H1 (cell line): ENCODE measurements at regions not wholly inside any gene's neighbourhood (a gene's known extent, or its start where the extent isn't known, plus 50 kb on each side); places are given as distances from the start of the nearest gene placed in this dataset.

Experiments used
- CTCF ChIA-PET: fragments of 300-600 bp; sonication (Branson Sonifier 250); formaldehyde crosslinking; loops from one replicate; lab custom pipeline; 2021; ENCODE audit not compliant: partially characterized antibody; lab: Charles Lee
- POLR2A ChIA-PET: fragments of 300-600 bp; sonication (Branson Sonifier 250); formaldehyde crosslinking; loops from one replicate; lab custom pipeline; 2021; ENCODE audit warnings: inconsistent platforms; ENCODE audit not compliant: partially characterized antibody; lab: Charles Lee
- DNase-seq, 2 experiments: peaks; one replicate each; pipeline versions ENCODE4 v3.0.0 to v3.0.0-alpha.2; 2010 to 2022; ENCODE audit warnings: low spot score in 2 of 2, low read depth in 1 of 2, mixed read lengths in 1 of 2
- FAIRE-seq: peaks from 2 replicates; lab custom pipeline; 2011; peaks lifted over from hg19 to GRCh38; lab: Jason Lieb, UNC
- H2AFZ ChIP-seq: 2 replicates; pipeline ENCODE4 v1.8.1; 2012; ENCODE audit warnings: low read length, inconsistent platforms
- H2AK5ac ChIP-seq: 2 replicates; pipeline ENCODE4 v1.6.1; 2013; ENCODE audit warnings: low read depth, low read length
- H2BK120ac ChIP-seq: replicated peaks from 2 replicates; pipeline ENCODE3; 2013; ENCODE audit warnings: low read depth, low read length, inconsistent platforms
- H2BK12ac ChIP-seq: 2 replicates; pipeline ENCODE4 v1.6.1; 2013; ENCODE audit warnings: low read depth, low read length
- H2BK15ac ChIP-seq: 2 replicates; pipeline ENCODE4 v1.6.1; 2013; ENCODE audit warnings: low read length
- H2BK20ac ChIP-seq: 2 replicates; pipeline ENCODE4 v1.6.1; 2013; ENCODE audit warnings: low read length
- H2BK5ac ChIP-seq: 2 replicates; pipeline ENCODE4 v1.6.1; 2013; ENCODE audit warnings: low read depth, low read length
- H3K14ac ChIP-seq: 2 replicates; pipeline ENCODE4 v1.6.1; 2013; ENCODE audit warnings: inconsistent platforms; ENCODE audit not compliant: insufficient read length
- H3K18ac ChIP-seq: 2 replicates; pipeline ENCODE4 v1.6.1; 2013; ENCODE audit warnings: low read length; ENCODE audit errors: extremely low read depth
- H3K23ac ChIP-seq: 2 replicates; pipeline ENCODE4 v1.6.1; 2013; ENCODE audit warnings: inconsistent platforms; ENCODE audit not compliant: insufficient read length
- H3K23me2 ChIP-seq: 2 replicates; pipeline ENCODE4 v1.6.1; 2013; ENCODE audit warnings: low read depth, low read length
- H3K27ac ChIP-seq: 2 replicates; pipeline ENCODE4 v1.6.1; 2011; ENCODE audit warnings: low read depth, low read length, inconsistent platforms
- H3K27me3 ChIP-seq, 4 experiments: replicated peaks in 1 of 4; 1 replicate in 1 of 4; 2 replicates in 3 of 4; pipeline versions ENCODE4 v1.6.1 to v1.8.1; 2011 to 2013; ENCODE audit warnings: low read length in 3 of 4, mild to moderate bottlenecking in 3 of 4, inconsistent platforms in 2 of 4, mixed read lengths in 2 of 4, moderate library complexity in 1 of 4; ENCODE audit not compliant: control insufficient read depth in 3 of 4, insufficient read depth in 3 of 4; ENCODE audit errors: extremely low read depth in 1 of 4
- H3K36me3 ChIP-seq, 4 experiments: 2 replicates each; pipeline versions ENCODE4 v1.6.1 to v1.8.1; 2011 to 2013; ENCODE audit warnings: mild to moderate bottlenecking in 4 of 4, low read length in 3 of 4, moderate library complexity in 2 of 4, control low read depth in 1 of 4, inconsistent platforms in 1 of 4; ENCODE audit not compliant: insufficient read depth in 4 of 4, control insufficient read depth in 2 of 4
- H3K4ac ChIP-seq: replicated peaks from 2 replicates; pipeline ENCODE3; 2013; ENCODE audit warnings: low read length, low read depth, mixed read lengths, inconsistent platforms; ENCODE audit not compliant: insufficient read length
- H3K4me1 ChIP-seq, 4 experiments: replicated peaks in 1 of 4; 1 replicate in 1 of 4; 2 replicates in 3 of 4; pipeline versions ENCODE4 v1.6.1 to v1.8.1; 2011 to 2013; ENCODE audit warnings: low read length in 3 of 4, inconsistent platforms in 2 of 4, mixed read lengths in 1 of 4; ENCODE audit not compliant: insufficient read depth in 4 of 4, control insufficient read depth in 3 of 4
- H3K4me2 ChIP-seq, 2 experiments: 2 replicates each; pipeline versions ENCODE4 v1.6.1 to v1.8.1; 2011 to 2013; ENCODE audit warnings: low read depth in 2 of 2, low read length in 2 of 2, control low read depth in 1 of 2, inconsistent platforms in 1 of 2, mild to moderate bottlenecking in 1 of 2; ENCODE audit not compliant: insufficient read depth in 1 of 2
- H3K4me3 ChIP-seq, 4 experiments: fragments of 200-600, 300-600 bp in 1 of 4; sonication (generic), shearing (Covaris generic), sonication (Bioruptor Twin) in 1 of 4; 2 replicates each; pipeline versions ENCODE4 v1.5.1 to v1.8.1; 2011 to 2016; ENCODE audit warnings: low read length in 4 of 4, low read depth in 3 of 4, control low read depth in 2 of 4, inconsistent platforms in 2 of 4, mild to moderate bottlenecking in 2 of 4, mixed read lengths in 1 of 4, moderate library complexity in 1 of 4; ENCODE audit not compliant: insufficient read depth in 2 of 4; ENCODE audit errors: extremely low read depth in 1 of 4
- H3K56ac ChIP-seq: replicated peaks from 2 replicates; pipeline ENCODE3; 2013; ENCODE audit warnings: low read depth, mild to moderate bottlenecking, mixed read lengths, low read length, inconsistent platforms; ENCODE audit not compliant: insufficient read length
- H3K79me1 ChIP-seq: 2 replicates; pipeline ENCODE4 v1.6.1; 2013; ENCODE audit warnings: low read depth, low read length, control low read depth
- H3K79me2 ChIP-seq, 2 experiments: 2 replicates each; pipeline versions ENCODE4 v1.6.1 to v1.8.1; 2012 to 2013; ENCODE audit warnings: low read length in 2 of 2, mild to moderate bottlenecking in 2 of 2, inconsistent platforms in 1 of 2; ENCODE audit not compliant: insufficient read depth in 2 of 2, control insufficient read depth in 1 of 2
- H3K9ac ChIP-seq, 4 experiments: replicated peaks in 1 of 4; 1 replicate in 1 of 4; 2 replicates in 3 of 4; pipeline versions ENCODE4 v1.6.1 to v1.8.1; 2011 to 2013; ENCODE audit warnings: low read depth in 3 of 4, low read length in 3 of 4, control low read depth in 2 of 4, mild to moderate bottlenecking in 2 of 4, moderate library complexity in 2 of 4, inconsistent platforms in 1 of 4; ENCODE audit errors: extremely low read depth in 1 of 4
- H3K9me3 ChIP-seq, 2 experiments: 2 replicates each; pipeline versions ENCODE4 v1.6.1 to v1.8.1; 2012 to 2013; ENCODE audit warnings: mild to moderate bottlenecking in 2 of 2, moderate library complexity in 2 of 2, control low read depth in 1 of 2, inconsistent platforms in 1 of 2, low read depth in 1 of 2, low read length in 1 of 2, mixed read lengths in 1 of 2; ENCODE audit not compliant: insufficient read depth in 2 of 2
- H4K20me1 ChIP-seq, 2 experiments: replicated peaks in 1 of 2; 2 replicates each; pipeline versions ENCODE3 to v1.8.1; 2011 to 2013; ENCODE audit warnings: inconsistent platforms in 2 of 2, low read length in 2 of 2, mild to moderate bottlenecking in 1 of 2; ENCODE audit not compliant: insufficient read depth in 2 of 2, control insufficient read depth in 1 of 2
- H4K5ac ChIP-seq: 2 replicates; pipeline ENCODE4 v1.6.1; 2013; ENCODE audit warnings: low read length, low read depth, mixed read lengths, inconsistent platforms; ENCODE audit not compliant: insufficient read length
- H4K8ac ChIP-seq: 2 replicates; pipeline ENCODE4 v1.8.0; 2013; ENCODE audit warnings: mild to moderate bottlenecking, moderate library complexity, low read length, inconsistent platforms; ENCODE audit not compliant: insufficient read depth; ENCODE audit errors: extremely low read depth
- H4K91ac ChIP-seq: replicated peaks from 2 replicates; pipeline ENCODE3; 2013; ENCODE audit warnings: low read length, mixed read lengths, inconsistent platforms; ENCODE audit not compliant: insufficient read length
- ASH2L ChIP-seq: fragments of 200-600, 300-600 bp; sonication (generic); IDR thresholded peaks from one replicate; pipeline ENCODE4 v1.7.1; 2017; ENCODE audit warnings: low read length
- CTCF ChIP-seq, 3 experiments: IDR thresholded peaks; 1 replicate in 2 of 3; 2 replicates in 1 of 3; pipeline versions ENCODE4 v1.5.1 to v1.6.1; 2011; ENCODE audit warnings: low read length in 3 of 3, mild to moderate bottlenecking in 3 of 3, inconsistent platforms in 2 of 3, low read depth in 1 of 3, moderate library complexity in 1 of 3; ENCODE audit not compliant: insufficient read depth in 1 of 3; ENCODE audit errors: control extremely low read depth in 1 of 3
- NRF1 ChIP-seq: IDR thresholded peaks from 2 replicates; pipeline ENCODE4 v1.6.1; 2011; ENCODE audit warnings: mild to moderate bottlenecking, low read depth, low read length, improper control_type of control experiment
- POLR2AphosphoS5 ChIP-seq: IDR thresholded peaks from 2 replicates; pipeline ENCODE4 v1.6.1; 2011; ENCODE audit warnings: low read depth, low read length
- POU5F1 ChIP-seq: IDR thresholded peaks from 2 replicates; pipeline ENCODE4 v1.6.1; 2011; ENCODE audit warnings: low read depth, mild to moderate bottlenecking, low read length, moderate library complexity
- SIRT6 ChIP-seq: IDR thresholded peaks from one replicate; pipeline ENCODE4 v1.7.1; 2012; ENCODE audit warnings: low read length, inconsistent platforms
- SIX5 ChIP-seq: IDR thresholded peaks from 2 replicates; pipeline ENCODE4 v1.6.1; 2011; ENCODE audit warnings: mild to moderate bottlenecking, low read depth, low read length
- SUZ12 ChIP-seq: fragments of 200-600 bp; sonication (generic); IDR thresholded peaks from 2 replicates; pipeline ENCODE4 v1.6.1; 2012; ENCODE audit warnings: mild to moderate bottlenecking, inconsistent platforms, low read length, moderate library complexity, mixed read lengths
- TCF12 ChIP-seq: IDR thresholded peaks from 2 replicates; pipeline ENCODE4 v1.6.1; 2011; ENCODE audit warnings: low read depth, mild to moderate bottlenecking, low read length
- WGBS, 2 experiments: shearing (Covaris generic) in 1 of 2; methylation state at CpG; one replicate each; pipeline versions ENCODE4 v1.1.6 to v1.1.7; 2013 to 2015; ENCODE audit warnings: low lambda C conversion rate in 2 of 2, mixed read lengths in 2 of 2, inconsistent platforms in 1 of 2, low coverage in 1 of 2, missing lambda C conversion rate in 1 of 2; ENCODE audit not compliant: insufficient replicate concordance in 2 of 2, insufficient coverage in 1 of 2, insufficient read length in 1 of 2; ENCODE audit errors: extremely low coverage in 1 of 2, missing lambda C conversion rate in 1 of 2; 5-methylcytosine and 5-hydroxymethylcytosine counted together

- Histone ChIP-seq H4K20me1 (no peaks in the 10 kb centered on the region), H3K18ac (no peak overlapping the region), H2AFZ (no peak overlapping the region), H2BK120ac (no peak overlapping the region), H3K27ac (no peak overlapping the region), H2BK15ac (no peak overlapping the region), H3K4me3 (no peak overlapping the region), H3K23ac (no peak overlapping the region), H3K4ac (no peak overlapping the region), H2AK5ac (no peak overlapping the region), H3K27me3 (no peaks in the 10 kb centered on the region), H2BK12ac (no peak overlapping the region), H3K79me2 (no peaks in the 10 kb centered on the region), H3K23me2 (no peaks in the 10 kb centered on the region), H3K4me2 (no peak overlapping the region), H3K9ac (no peak overlapping the region), H4K91ac (no peak overlapping the region), H3K36me3 (no peaks in the 10 kb centered on the region), H3K79me1 (no peaks in the 10 kb centered on the region), H3K56ac (no peak overlapping the region)
- FAIRE-seq: no peak
- 86% methylated on average over 1 of the region's 1 CpG; no CpG with 5 or more reads in 1 of the 2 experiments for WGBS, 2 experiments
- ChIA-PET POLR2A (no interaction called here), CTCF (no interaction called here)
- no peak for DNase-seq
- TF ChIP-seq SIRT6 (no peak), CTCF (IDR thresholded peaks at IDR 0.05; ENCODE audit: control extremely low read depth in 1 of 3, insufficient read depth in 1 of 3, low read depth in 1 of 3, low read length in 3 of 3) (no peak), SIX5 (no peak), ASH2L (no peak), TCF12 (no peak), POU5F1 (no peak), POLR2AphosphoS5 (no peak), NRF1 (no peak), SUZ12 (no peak)
- TF ChIP-seq, all 59 proteins: peak for 0
- H2BK20ac ChIP-seq: no peak overlapping the region
- H3K4me1 ChIP-seq: no peaks in the 10 kb centered on the region
- H3K9me3 ChIP-seq: no peaks in the 10 kb centered on the region
- no peak overlapping the region for H2BK5ac ChIP-seq
- no peak overlapping the region for H4K8ac ChIP-seq
- no peak overlapping the region for H3K14ac ChIP-seq
- no peak overlapping the region for H4K5ac ChIP-seq
These were observed 248.9 kb downstream of the CCDC59 start for GRCh38 chr12:82109243-82109642.
